HepG2 (cell line): ENCODE measurements at regions not wholly inside any gene's neighbourhood (a gene's known extent, or its start where the extent isn't known, plus 50 kb on each side); places are given as distances from the start of the nearest gene placed in this dataset.

ENCODE experiments used
- ATAC-seq: fragments of 200-7000 bp; cut with Tn5 transposase; 3 replicates; pipeline ENCODE4 v1.9.1; 2020; ENCODE audit warnings: mild to moderate bottlenecking, moderate library complexity
- BruUV-seq: library from RNA; stranded (reverse); fragments of 400-500 nt; replicated peaks from 2 replicates; lab custom pipeline; 2021; lab: Mats Ljungman, UMichigan
- CTCF ChIA-PET: fragments of 300-600 bp; formaldehyde crosslinking; extraction: SDS; loops from one replicate; lab custom pipeline; 2021; ENCODE audit warnings: low total read pairs, inconsistent platforms, low intra/inter-chr PET ratio; lab: Yijun Ruan, JAX
- POLR2A ChIA-PET: fragments of 350-600 bp; sonication (Branson Sonifier 250); formaldehyde crosslinking; loops from one replicate; lab custom pipeline; 2020; ENCODE audit warnings: antibody characterized with exemption, inconsistent platforms; lab: Yijun Ruan, JAX
- DNase-seq: peaks from one replicate; pipeline ENCODE4 v3.0.0-alpha.2; 2015; ENCODE audit warnings: low spot score
- FAIRE-seq: peaks from 3 replicates; lab custom pipeline; 2011; peaks lifted over from hg19 to GRCh38; lab: Jason Lieb, UNC
- H2AFZ ChIP-seq: one replicate; pipeline ENCODE4 v1.6.1; 2011; ENCODE audit warnings: low read length, inconsistent platforms
- H3K27ac ChIP-seq: fragments of 300-600 bp; 3 replicates; pipeline ENCODE4 v1.8.0; 2011; ENCODE audit warnings: mixed run types, mild to moderate bottlenecking, mixed read lengths, low read length, inconsistent platforms; ENCODE audit not compliant: insufficient read depth; ENCODE audit errors: extremely low read length
- H3K27me3 ChIP-seq, 2 experiments: fragments of 200-600 bp in 1 of 2; 2 replicates in 1 of 2; 3 replicates in 1 of 2; pipeline versions ENCODE4 v1.6.0 to v1.8.0; 2011; ENCODE audit warnings: low read length in 2 of 2, mild to moderate bottlenecking in 2 of 2, moderate library complexity in 2 of 2, inconsistent platforms in 1 of 2; ENCODE audit not compliant: insufficient read depth in 2 of 2, control insufficient read depth in 1 of 2
- H3K36me3 ChIP-seq, 2 experiments: fragments of 200-600 bp in 1 of 2; replicated peaks in 1 of 2; 2 replicates in 1 of 2; 3 replicates in 1 of 2; pipeline versions ENCODE4 v1.5.1 to v1.8.0; 2011; ENCODE audit warnings: low read length in 2 of 2, inconsistent platforms in 1 of 2; ENCODE audit not compliant: insufficient read depth in 2 of 2, control insufficient read depth in 1 of 2
- H3K4me1 ChIP-seq: 2 replicates; pipeline ENCODE4 v1.5.1; 2012; ENCODE audit warnings: low read length, inconsistent platforms; ENCODE audit not compliant: insufficient read depth
- H3K4me2 ChIP-seq: 2 replicates; pipeline ENCODE4 v1.6.0; 2011; ENCODE audit warnings: low read depth, low read length, inconsistent platforms
- H3K4me3 ChIP-seq, 3 experiments: fragments of 200-600 bp in 1 of 3; sonication (generic), shearing (Covaris generic) in 1 of 3; replicated peaks in 1 of 3; 2 replicates each; pipeline ENCODE4 v1.5.1; 2011 to 2016; ENCODE audit warnings: low read length in 3 of 3, inconsistent platforms in 2 of 3, low read depth in 2 of 3, mild to moderate bottlenecking in 2 of 3, control low read depth in 1 of 3, mixed read lengths in 1 of 3; ENCODE audit not compliant: insufficient read depth in 1 of 3
- H3K79me2 ChIP-seq: one replicate; pipeline ENCODE4 v1.6.1; 2011; ENCODE audit warnings: low read length, inconsistent platforms; ENCODE audit not compliant: insufficient read depth
- H3K9ac ChIP-seq: 2 replicates; pipeline ENCODE4 v1.6.0; 2011; ENCODE audit warnings: mild to moderate bottlenecking, low read depth, low read length, inconsistent platforms; ENCODE audit not compliant: insufficient read depth
- H3K9me3 ChIP-seq: 2 replicates; pipeline ENCODE4 v1.5.1; 2012; ENCODE audit warnings: mild to moderate bottlenecking, low read length
- H4K20me1 ChIP-seq: 2 replicates; pipeline ENCODE4 v1.6.0; 2011; ENCODE audit warnings: inconsistent platforms, mild to moderate bottlenecking, low read length, moderate library complexity; ENCODE audit not compliant: insufficient read depth
- DMAP1 ChIP-seq: IDR thresholded peaks from 2 replicates; pipeline ENCODE4 v1.6.1; 2016
- PPARG ChIP-seq: conservative IDR thresholded peaks from 2 replicates; pipeline ENCODE4 v1.6.1; 2016; ENCODE audit warnings: missing biosample characterization, missing genetic modification reagents
- ZNF205 ChIP-seq: IDR thresholded peaks from 2 replicates; pipeline ENCODE4 v1.6.1; 2018; ENCODE audit warnings: missing biosample characterization, missing genetic modification reagents
- ZNF589 ChIP-seq: sonication (generic); formaldehyde crosslinking; conservative IDR thresholded peaks from 2 replicates; pipeline ENCODE4 v1.8.0; 2022; ENCODE audit warnings: mild to moderate bottlenecking, moderate library complexity, missing genetic modification reagents
- ZNF670 ChIP-seq: sonication (generic); formaldehyde crosslinking; IDR thresholded peaks from 2 replicates; pipeline ENCODE4 v1.8.0; 2022; ENCODE audit warnings: mild to moderate bottlenecking, missing genetic modification reagents, borderline replicate concordance
- WGBS: methylation state at CpG from one replicate; pipeline ENCODE4 v1.1.6; 2017; ENCODE audit warnings: low lambda C conversion rate; 5-methylcytosine and 5-hydroxymethylcytosine counted together
- in situ Hi-C: cut with HindIII; loops from 2 replicates; pipeline ENCODE4 v1.10.0; 2017; ENCODE audit warnings: low pct_unique_long_range_greater_than_20kb; ENCODE audit not compliant: extremely low pct_ligation_motif_present
- intact Hi-C: fragments of 100-400 bp; cut with micrococcal nuclease; formaldehyde crosslinking; loops from one replicate; pipeline ENCODE4 v1.10.0; 2022; ENCODE audit not compliant: unreplicated experiment
- TF ChIP-seq, protein P1 (sequence below): sonication (generic); formaldehyde crosslinking; IDR thresholded peaks from 2 replicates; pipeline ENCODE4 v1.8.0; 2022; ENCODE audit warnings: mild to moderate bottlenecking, missing genetic modification reagents, borderline replicate concordance
- TF ChIP-seq, protein P2 (sequence below): sonication (generic); formaldehyde crosslinking; IDR thresholded peaks from 2 replicates; pipeline ENCODE4; 2020; ENCODE audit warnings: missing genetic modification reagents, mild to moderate bottlenecking, borderline replicate concordance

DNA sequence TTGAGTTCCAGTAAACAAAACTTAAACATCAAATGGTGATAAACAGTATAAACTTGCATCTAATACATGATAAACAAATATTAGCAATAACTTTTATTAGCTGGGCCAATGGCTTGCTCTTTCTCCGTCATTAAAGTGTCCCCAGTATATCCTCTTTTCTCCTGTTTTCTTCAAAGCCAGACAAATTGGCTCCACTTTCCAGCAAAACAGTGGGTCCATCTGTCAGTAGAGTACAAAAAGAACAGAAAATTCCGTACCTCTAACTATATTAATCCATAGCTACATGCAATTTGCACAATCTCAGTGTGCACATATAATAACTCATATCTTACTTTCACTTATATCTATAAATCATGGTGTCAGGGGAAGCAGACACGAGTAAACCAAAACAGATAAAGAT is 678.0 kb upstream of the SPRY2 start:
- Histone ChIP-seq H4K20me1 (no peaks in the 10 kb centered on the region), H3K4me1 (peaks cover 6% of the 10 kb centered on the region; the same call in 1 of the 2 replicates), H3K36me3 (no peaks in the 10 kb centered on the region), H3K27me3 (no peaks in the 10 kb centered on the region), H3K9me3 (peaks cover 5% of the 10 kb centered on the region; the same call in 1 of the 2 replicates), H2AFZ (no peak overlapping the region), H3K9ac (no peak overlapping the region), H3K79me2 (no peaks in the 10 kb centered on the region), H3K4me3 (no peak overlapping the region), H3K27ac (no peak overlapping the region), H3K4me2 (no peak overlapping the region)
- POLR2A ChIA-PET = no interaction called here
- no peak for ATAC-seq
- DNase-seq = no peak
- in situ Hi-C loops = no loop called here
- CTCF ChIA-PET = no interaction called here
- TF ChIP-seq, protein P1, sequence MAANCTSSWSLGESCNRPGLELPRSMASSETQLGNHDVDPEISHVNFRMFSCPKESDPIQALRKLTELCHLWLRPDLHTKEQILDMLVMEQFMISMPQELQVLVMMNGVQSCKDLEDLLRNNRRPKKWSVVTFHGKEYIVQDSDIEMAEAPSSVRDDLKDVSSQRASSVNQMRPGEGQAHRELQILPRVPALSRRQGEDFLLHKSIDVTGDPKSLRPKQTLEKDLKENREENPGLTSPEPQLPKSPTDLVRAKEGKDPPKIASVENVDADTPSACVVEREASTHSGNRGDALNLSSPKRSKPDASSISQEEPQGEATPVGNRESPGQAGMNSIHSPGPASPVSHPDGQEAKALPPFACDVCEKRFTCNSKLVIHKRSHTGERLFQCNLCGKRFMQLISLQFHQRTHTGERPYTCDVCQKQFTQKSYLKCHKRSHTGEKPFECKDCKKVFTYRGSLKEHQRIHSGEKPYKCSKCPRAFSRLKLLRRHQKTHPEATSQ (CRISPR knock-in tag) = no peak
- TF ChIP-seq DMAP1 (CRISPR knock-in tag) (no peak), ZNF670 (CRISPR knock-in tag) (no peak), PPARG (CRISPR knock-in tag) (no peak), ZNF589 (CRISPR knock-in tag) (no peak), ZNF205 (CRISPR knock-in tag) (no peak)
- TF ChIP-seq, protein P2, sequence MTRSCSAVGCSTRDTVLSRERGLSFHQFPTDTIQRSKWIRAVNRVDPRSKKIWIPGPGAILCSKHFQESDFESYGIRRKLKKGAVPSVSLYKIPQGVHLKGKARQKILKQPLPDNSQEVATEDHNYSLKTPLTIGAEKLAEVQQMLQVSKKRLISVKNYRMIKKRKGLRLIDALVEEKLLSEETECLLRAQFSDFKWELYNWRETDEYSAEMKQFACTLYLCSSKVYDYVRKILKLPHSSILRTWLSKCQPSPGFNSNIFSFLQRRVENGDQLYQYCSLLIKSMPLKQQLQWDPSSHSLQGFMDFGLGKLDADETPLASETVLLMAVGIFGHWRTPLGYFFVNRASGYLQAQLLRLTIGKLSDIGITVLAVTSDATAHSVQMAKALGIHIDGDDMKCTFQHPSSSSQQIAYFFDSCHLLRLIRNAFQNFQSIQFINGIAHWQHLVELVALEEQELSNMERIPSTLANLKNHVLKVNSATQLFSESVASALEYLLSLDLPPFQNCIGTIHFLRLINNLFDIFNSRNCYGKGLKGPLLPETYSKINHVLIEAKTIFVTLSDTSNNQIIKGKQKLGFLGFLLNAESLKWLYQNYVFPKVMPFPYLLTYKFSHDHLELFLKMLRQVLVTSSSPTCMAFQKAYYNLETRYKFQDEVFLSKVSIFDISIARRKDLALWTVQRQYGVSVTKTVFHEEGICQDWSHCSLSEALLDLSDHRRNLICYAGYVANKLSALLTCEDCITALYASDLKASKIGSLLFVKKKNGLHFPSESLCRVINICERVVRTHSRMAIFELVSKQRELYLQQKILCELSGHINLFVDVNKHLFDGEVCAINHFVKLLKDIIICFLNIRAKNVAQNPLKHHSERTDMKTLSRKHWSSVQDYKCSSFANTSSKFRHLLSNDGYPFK (CRISPR knock-in tag) = no peak
- WGBS = 31% methylated on average over 3 of the region's 3 CpGs
- intact Hi-C loops = no loop called here
- BruUV-seq = no TSS peak
- no peak for FAIRE-seq
